K562 (cell line): ENCODE measurements at regions not wholly inside any gene's neighbourhood (a gene's known extent, or its start where the extent isn't known, plus 50 kb on each side); places are given as distances from the start of the nearest gene placed in this dataset.

Experiments
- ATAC-seq: fragments of 200-7000 bp; cut with Tn5 transposase; 3 replicates; pipeline ENCODE4 v1.9.1; 2020; ENCODE audit warnings: moderate library complexity
- BruUV-seq: library from RNA; stranded (reverse); fragments of 400-500 nt; replicated peaks from 2 replicates; lab custom pipeline; 2021; lab: Mats Ljungman, UMichigan
- CTCF ChIA-PET: fragments of 300-600 bp; formaldehyde crosslinking; extraction: SDS; loops from one replicate; lab custom pipeline; 2021; ENCODE audit warnings: low intra/inter-chr PET ratio; lab: Yijun Ruan, JAX
- POLR2A ChIA-PET: fragments of 300-600, 350-650 bp; sonication (Branson Sonifier 250); formaldehyde crosslinking; extraction: SDS; loops from one replicate; lab custom pipeline; 2021; ENCODE audit warnings: antibody characterized with exemption, inconsistent platforms; lab: Yijun Ruan, JAX
- DNase-seq, 4 experiments: peaks; one replicate each; pipeline versions ENCODE4 v3.0.0 to v3.0.0-alpha.2; 2011 to 2018; ENCODE audit warnings: low spot score in 3 of 4, mixed read lengths in 3 of 4; ENCODE audit errors: extremely low read depth in 1 of 4
- FAIRE-seq: peaks from 2 replicates; lab custom pipeline; 2011; peaks lifted over from hg19 to GRCh38; lab: Jason Lieb, UNC
- H2AFZ ChIP-seq: 2 replicates; pipeline ENCODE4 v1.6.0; 2011; ENCODE audit warnings: low read depth, low read length, control low read depth, inconsistent platforms
- H3K27ac ChIP-seq: fragments of 200-600 bp; 3 replicates; pipeline ENCODE4 v1.8.0; 2011; ENCODE audit warnings: low read depth, mild to moderate bottlenecking, control low read depth, inconsistent platforms, low read length, moderate library complexity, mixed read lengths; ENCODE audit errors: extremely low read depth
- H3K27me3 ChIP-seq, 2 experiments: fragments of 300-600 bp in 1 of 2; 2 replicates in 1 of 2; 3 replicates in 1 of 2; pipeline versions ENCODE4 v1.6.0 to v1.8.0; 2011; ENCODE audit warnings: inconsistent platforms in 2 of 2, low read length in 2 of 2, mild to moderate bottlenecking in 1 of 2, mixed read lengths in 1 of 2, moderate library complexity in 1 of 2; ENCODE audit not compliant: control insufficient read depth in 2 of 2, insufficient read depth in 2 of 2
- H3K36me3 ChIP-seq: fragments of 300-600 bp; 3 replicates; pipeline ENCODE4 v1.8.0; 2011; ENCODE audit warnings: mild to moderate bottlenecking, low read length, inconsistent platforms; ENCODE audit not compliant: control insufficient read depth, insufficient read depth
- H3K4me1 ChIP-seq, 2 experiments: fragments of 200-600 bp in 1 of 2; replicated peaks in 1 of 2; 2 replicates in 1 of 2; 3 replicates in 1 of 2; pipeline versions ENCODE4 v1.5.1 to v1.8.0; 2011; ENCODE audit warnings: inconsistent platforms in 2 of 2, low read length in 2 of 2, mild to moderate bottlenecking in 1 of 2, mixed read lengths in 1 of 2, moderate library complexity in 1 of 2; ENCODE audit not compliant: control insufficient read depth in 2 of 2, insufficient read depth in 2 of 2
- H3K4me2 ChIP-seq: 2 replicates; pipeline ENCODE4 v1.6.1; 2011; ENCODE audit warnings: low read length, control low read depth, inconsistent platforms, mixed read lengths; ENCODE audit not compliant: insufficient read depth
- H3K4me3 ChIP-seq: fragments of 200-600 bp; sonication (generic), shearing (Covaris generic); 2 replicates; pipeline ENCODE4 v1.5.1; 2016; ENCODE audit warnings: control low read depth, inconsistent platforms
- H3K79me2 ChIP-seq: fragments of 200-600 bp; 3 replicates; pipeline ENCODE4 v1.8.0; 2011; ENCODE audit warnings: low read length, inconsistent platforms; ENCODE audit not compliant: control insufficient read depth, insufficient read depth
- H3K9ac ChIP-seq, 2 experiments: 2 replicates each; pipeline versions ENCODE4 v1.6.0 to v1.6.1; 2011; ENCODE audit warnings: low read depth in 2 of 2, low read length in 2 of 2, control low read depth in 1 of 2, inconsistent platforms in 1 of 2, mild to moderate bottlenecking in 1 of 2, mixed read lengths in 1 of 2; ENCODE audit not compliant: insufficient read depth in 1 of 2
- H3K9me1 ChIP-seq: one replicate; pipeline ENCODE4 v1.6.0; 2011; ENCODE audit warnings: inconsistent platforms, mild to moderate bottlenecking, low read length, moderate library complexity; ENCODE audit not compliant: control insufficient read depth, insufficient read depth
- H3K9me3 ChIP-seq: replicated peaks from 2 replicates; pipeline ENCODE4 v1.5.1; 2011; ENCODE audit warnings: low read depth, low read length, inconsistent platforms; ENCODE audit not compliant: control insufficient read depth, insufficient read depth
- H4K20me1 ChIP-seq: replicated peaks from 2 replicates; pipeline ENCODE4 v1.6.1; 2011; ENCODE audit warnings: low read length, inconsistent platforms, mixed read lengths; ENCODE audit not compliant: control insufficient read depth, insufficient read depth
- ARHGAP35 ChIP-seq: fragments of 450-650 bp; IDR thresholded peaks from 2 replicates; pipeline ENCODE4 v1.6.1; 2018; ENCODE audit not compliant: partially characterized antibody
- ATF2 ChIP-seq: sonication (generic); formaldehyde crosslinking; IDR thresholded peaks from 2 replicates; pipeline ENCODE4 v1.8.1; 2022; ENCODE audit warnings: missing genetic modification reagents
- CGGBP1 ChIP-seq: fragments of 250-450 bp; sonication (Bioruptor Pico); IDR thresholded peaks from 2 replicates; pipeline ENCODE4 v1.9.0; 2021; ENCODE audit warnings: mild to moderate bottlenecking
- DDX20 ChIP-seq: fragments of 450-650 bp; IDR thresholded peaks from 2 replicates; pipeline ENCODE4 v1.6.1; 2016; ENCODE audit warnings: missing genetic modification characterization, low read depth, mild to moderate bottlenecking, missing compliant biosample characterization, moderate library complexity
- E2F3 ChIP-seq: fragments of 250-450 bp; sonication (Bioruptor Pico); IDR thresholded peaks from 2 replicates; pipeline ENCODE4 v1.4.0; 2020; ENCODE audit warnings: mild to moderate bottlenecking
- FOXA3 ChIP-seq, 2 experiments: fragments of 450-650 bp in 1 of 2; sonication (generic) in 1 of 2; formaldehyde crosslinking; IDR thresholded peaks in 1 of 2; conservative IDR thresholded peaks in 1 of 2; 2 replicates each; pipeline versions ENCODE4 v1.4.0 to v1.8.0; 2020 to 2022; ENCODE audit warnings: mild to moderate bottlenecking in 2 of 2, missing genetic modification reagents in 1 of 2
- FOXK1 ChIP-seq: sonication (generic); formaldehyde crosslinking; IDR thresholded peaks from 2 replicates; pipeline ENCODE4 v1.8.0; 2022; ENCODE audit warnings: missing genetic modification reagents, mild to moderate bottlenecking, borderline replicate concordance
- HCFC1 ChIP-seq: IDR thresholded peaks from 2 replicates; pipeline ENCODE4 v1.6.1; 2012; ENCODE audit warnings: low read depth, low read length, improper control_type of control experiment
- POLR2AphosphoS5 ChIP-seq: IDR thresholded peaks from 2 replicates; pipeline ENCODE4 v1.6.1; 2011; ENCODE audit warnings: mild to moderate bottlenecking, low read depth, low read length, moderate library complexity; ENCODE audit not compliant: control insufficient read depth, insufficient read depth
- TAF7 ChIP-seq: fragments of 450-650 bp; IDR thresholded peaks from 2 replicates; pipeline ENCODE4 v1.6.1; 2016; ENCODE audit warnings: missing genetic modification characterization, missing compliant biosample characterization
- ZNF445 ChIP-seq: fragments of 250-450 bp; sonication (Bioruptor Pico); IDR thresholded peaks from 2 replicates; pipeline ENCODE4 v1.4.0; 2020; ENCODE audit warnings: low read depth, mild to moderate bottlenecking, moderate library complexity
- ZNF699 ChIP-seq: fragments of 250-450 bp; sonication (Bioruptor Pico); IDR thresholded peaks from 2 replicates; pipeline ENCODE4 v1.8.0; 2021; ENCODE audit warnings: mild to moderate bottlenecking, moderate library complexity; ENCODE audit not compliant: insufficient replicate concordance
- WGBS: fragments of 100-300 bp; shearing (Covaris generic); methylation state at CpG from one replicate; pipeline ENCODE4 v1.1.6; 2016; ENCODE audit warnings: low coverage, mixed read lengths; ENCODE audit not compliant: insufficient coverage; ENCODE audit errors: missing lambda C conversion rate; 5-methylcytosine and 5-hydroxymethylcytosine counted together
- in situ Hi-C: fragments of 300-500 bp; cut with MboI; formaldehyde crosslinking; loops from 4 replicates; pipeline ENCODE4 v1.15.0; 2018; ENCODE audit warnings: inconsistent platforms, mixed read lengths
- intact Hi-C: fragments of 100-400 bp; cut with micrococcal nuclease; formaldehyde crosslinking; loops from 2 replicates; pipeline ENCODE4 v1.14.2; 2022

- TF ChIP-seq CGGBP1 (CRISPR knock-in tag) (no peak), DDX20 (tag) (no peak), TAF7 (tag) (no peak), ZNF699 (CRISPR knock-in tag) (no peak), FOXK1 (no peak), E2F3 (no peak), ATF2 (CRISPR knock-in tag) (no peak), HCFC1 (no peak), ARHGAP35 (no peak), ZNF445 (CRISPR knock-in tag) (no peak)
Measured at GRCh38 chr13:61162636-61163035, 253.0 kb downstream of the PCDH20 start (continued).

GRCh38 chr13:61162106-61162505, 253.5 kb downstream of the PCDH20 start:
- Histone ChIP-seq H3K4me1 (no peaks in the 10 kb centered on the region), H3K4me2 (no peak overlapping the region), H3K27me3 (no peaks in the 10 kb centered on the region), H3K9ac (no peak overlapping the region), H3K79me2 (no peaks in the 10 kb centered on the region), H3K27ac (no peak overlapping the region), H3K9me1 (no peaks in the 10 kb centered on the region), H3K36me3 (no peaks in the 10 kb centered on the region), H2AFZ (no peak overlapping the region), H3K9me3 (no peaks in the 10 kb centered on the region), H4K20me1 (no peaks in the 10 kb centered on the region), H3K4me3 (no peak overlapping the region)
- DNase-seq (no peak), FAIRE-seq (no peak), ATAC-seq (no peak)
- no TSS peak for BruUV-seq
- intact Hi-C loops (no loop called here), in situ Hi-C loops (no loop called here)
- ChIA-PET CTCF (no interaction called here), POLR2A (no interaction called here)
- WGBS, result 0% methylated on average over 3 of the region's 3 CpGs
- TF ChIP-seq HCFC1 (no peak), POLR2AphosphoS5 (no peak), FOXA3 (CRISPR knock-in tag; conservative IDR thresholded peaks at IDR 0.05 in 1 of 2, IDR thresholded peaks at IDR 0.05 in 1 of 2) (no peak)
